HG03045 (cell line): ENCODE measurements at regions not wholly inside any gene's neighbourhood (a gene's known extent, or its start where the extent isn't known, plus 50 kb on each side); places are given as distances from the start of the nearest gene placed in this dataset.

Experiments used
- ATAC-seq: cut with Tn5 transposase; IDR thresholded peaks from one replicate; pipeline ENCODE4 v1.9.1; 2021; ENCODE audit warnings: mild to moderate bottlenecking, moderate library complexity; ENCODE audit not compliant: unreplicated experiment

DNA sequence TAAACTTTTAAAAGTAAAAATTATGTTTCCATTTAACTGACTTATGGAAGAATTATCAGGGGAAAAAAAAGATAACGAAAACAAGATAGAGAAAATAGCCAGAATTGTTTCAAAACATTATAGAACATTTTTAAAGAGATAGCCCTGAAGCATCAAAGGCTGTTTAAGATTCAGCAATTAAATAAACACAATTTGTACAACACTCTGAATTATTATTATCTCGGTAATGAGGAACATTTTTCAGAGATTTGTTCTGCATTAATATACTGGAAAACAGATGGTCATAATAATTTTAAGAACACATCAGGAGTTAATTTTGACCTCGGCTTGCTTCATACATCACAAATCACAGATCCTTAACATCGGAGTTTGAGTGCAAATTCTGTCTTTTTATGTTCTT is 643.8 kb downstream of the SORCS1 start:
- no peak for ATAC-seq

DNA sequence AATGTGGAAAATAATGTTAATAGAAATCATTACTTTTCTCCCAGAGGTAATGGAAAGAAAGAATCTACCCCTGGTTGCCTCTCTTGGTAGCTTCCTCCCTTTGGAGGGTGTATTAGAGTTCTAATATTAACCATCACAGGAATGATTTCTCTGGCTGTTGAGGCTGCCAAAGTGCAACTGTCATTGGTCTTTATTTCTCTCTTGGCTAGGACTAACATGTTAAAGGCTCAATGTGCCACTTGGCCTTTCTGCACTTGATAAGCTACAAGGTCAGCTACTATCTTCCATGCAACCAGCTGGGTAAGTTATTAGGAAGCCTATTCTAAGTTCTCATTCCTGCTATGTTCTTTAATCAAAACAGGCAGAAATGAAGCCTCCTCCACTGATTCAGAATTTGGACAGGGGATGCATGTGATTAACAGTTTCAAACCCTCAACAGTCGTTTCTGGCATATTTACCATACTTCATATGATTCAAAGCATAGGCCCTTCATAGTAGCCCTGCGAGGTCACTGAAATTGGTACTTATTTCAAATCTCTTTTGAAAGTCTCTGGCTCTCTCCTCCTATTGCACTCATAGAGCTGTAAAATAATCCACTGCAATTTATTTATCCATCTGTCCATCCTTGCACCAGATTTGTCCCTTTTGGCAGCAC is 645.0 kb downstream of the SORCS1 start:
- no peak for ATAC-seq

DNA sequence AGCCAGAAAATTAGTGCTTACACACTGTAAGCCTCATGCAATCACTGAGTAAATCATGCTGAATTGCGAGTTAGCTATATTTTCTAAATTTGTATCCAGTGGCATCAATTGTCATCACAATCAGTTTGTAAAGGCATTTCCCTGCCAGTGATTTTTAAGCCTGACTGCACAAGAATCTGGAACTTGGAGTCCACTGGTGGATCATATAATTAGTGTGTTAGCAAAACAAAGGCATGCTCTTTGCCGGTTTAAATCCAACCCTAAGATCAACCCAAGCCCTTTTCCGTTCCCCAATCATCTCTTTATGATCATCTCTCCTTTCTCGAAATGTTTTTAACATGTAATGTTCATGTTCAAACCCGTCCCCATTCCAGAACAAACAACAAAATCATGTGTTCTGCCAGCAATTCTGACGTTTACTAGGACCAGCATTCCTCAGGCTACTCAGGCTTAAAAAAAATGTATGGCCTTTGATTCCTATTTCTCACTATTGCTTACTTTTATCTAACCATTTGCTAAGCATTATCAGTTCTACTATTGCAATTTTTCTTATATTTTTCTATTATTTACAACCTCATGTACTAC is 649.2 kb downstream of the SORCS1 start:
- ATAC-seq = no peak

DNA sequence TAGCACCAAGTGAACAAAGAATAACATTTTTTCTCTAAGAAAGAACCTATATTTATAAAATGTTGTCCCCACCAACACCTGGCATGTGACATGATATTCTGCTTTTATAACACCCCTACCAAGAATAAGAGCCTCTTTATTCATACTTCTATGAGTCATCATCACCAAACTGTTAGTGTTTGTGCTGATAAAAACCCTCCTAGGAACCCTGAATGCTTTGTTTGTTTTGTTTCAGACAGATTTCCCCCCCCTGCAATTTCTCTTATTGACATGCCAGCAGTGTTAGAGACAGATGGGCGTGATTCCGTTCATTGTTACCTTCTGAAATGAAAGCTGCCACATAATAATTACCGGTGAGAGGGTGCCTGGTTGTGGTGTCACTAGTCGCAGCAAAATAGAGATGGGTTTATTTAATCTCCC is 651.1 kb downstream of the SORCS1 start:
- no peak for ATAC-seq

DNA sequence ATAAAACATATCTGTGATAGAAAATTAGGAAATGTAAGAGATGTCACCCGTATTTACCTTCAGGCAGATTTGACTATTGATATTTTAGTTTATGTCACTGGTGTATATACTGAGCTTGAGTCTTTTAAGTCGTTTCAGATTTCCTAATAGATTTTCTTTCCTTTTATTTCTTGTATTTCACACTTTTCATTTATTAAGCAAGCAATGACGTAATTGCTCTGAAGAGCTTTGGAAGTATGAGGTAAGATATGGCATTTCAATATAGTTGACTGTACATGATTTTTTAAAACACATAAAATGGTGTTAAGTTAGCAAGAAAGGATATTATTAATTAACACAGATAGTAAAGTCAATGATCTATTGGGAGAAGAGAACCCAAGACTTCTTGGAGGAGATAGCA is 652.6 kb downstream of the SORCS1 start:
- no peak for ATAC-seq

DNA sequence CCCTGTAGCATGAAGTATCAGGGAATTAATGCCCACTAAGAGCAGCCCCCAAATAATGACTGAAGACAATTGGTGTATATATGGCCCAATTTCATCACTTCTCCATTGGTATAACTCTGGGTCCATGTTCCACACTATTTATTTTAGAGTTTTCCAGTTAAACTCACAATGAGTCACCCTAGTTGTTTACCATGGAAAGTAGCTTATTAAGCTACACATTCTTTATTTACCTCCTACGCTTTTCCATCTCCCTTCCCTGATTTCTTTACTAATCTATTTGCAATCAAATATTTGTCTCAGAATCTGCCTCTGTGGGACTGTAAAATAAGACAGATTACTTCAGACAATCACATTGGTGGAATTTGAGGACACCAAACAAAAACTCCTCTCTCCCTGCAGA is 655.6 kb downstream of the SORCS1 start:
- ATAC-seq = no peak

DNA sequence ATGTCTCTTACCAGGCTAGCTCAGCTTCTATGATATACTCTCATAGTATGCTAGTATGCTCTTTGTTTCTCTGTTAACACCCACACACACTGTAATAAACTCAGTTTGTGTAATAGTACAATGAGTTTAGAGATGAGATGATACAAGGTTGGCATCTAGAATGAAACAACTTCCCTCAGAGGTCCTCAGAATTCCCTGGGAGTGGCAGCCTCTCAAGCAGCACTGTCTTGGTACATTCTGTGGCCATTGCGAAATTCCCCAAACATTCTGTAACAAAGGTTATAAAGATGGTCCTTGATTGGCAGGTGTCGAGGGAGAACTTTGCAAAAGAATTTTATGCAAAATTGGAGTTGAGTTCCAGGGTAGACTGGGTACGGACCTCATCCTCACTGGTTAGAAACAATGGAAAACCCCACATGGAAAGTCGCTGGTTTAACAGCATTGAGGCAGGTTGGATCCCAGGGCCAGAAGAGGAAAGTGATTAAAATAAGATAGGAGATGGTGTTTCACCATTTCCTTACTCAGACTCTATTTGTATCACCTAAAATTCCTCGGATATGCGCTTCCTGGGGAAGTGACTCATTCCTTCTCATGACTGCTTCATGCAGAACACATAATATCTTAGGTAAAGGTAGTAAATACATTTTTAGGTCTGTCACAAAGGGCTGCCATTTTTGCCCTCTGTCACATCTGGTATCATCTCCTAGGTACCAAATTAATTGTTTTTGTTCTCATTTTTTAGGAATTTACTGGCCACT is 657.8 kb downstream of the SORCS1 start:
- ATAC-seq = no peak

DNA sequence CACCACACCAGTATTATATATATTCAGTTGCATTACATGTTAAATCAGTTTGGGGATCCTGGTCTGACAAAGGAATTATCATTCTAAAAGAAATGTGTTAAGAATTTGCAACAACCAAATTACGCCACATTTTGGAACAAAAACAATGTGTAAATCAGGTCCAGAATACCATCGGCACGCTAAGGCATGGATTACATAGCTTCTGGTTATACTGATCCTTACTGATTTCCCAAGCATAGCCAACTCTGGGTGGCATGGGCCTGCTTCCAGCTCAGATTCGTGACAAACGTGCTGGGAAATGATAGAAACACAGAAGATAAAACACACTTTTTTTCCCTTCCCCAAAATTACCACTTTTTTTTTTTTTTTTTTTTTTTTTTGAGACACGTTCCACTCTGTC is 660.0 kb downstream of the SORCS1 start:
- no peak for ATAC-seq

DNA sequence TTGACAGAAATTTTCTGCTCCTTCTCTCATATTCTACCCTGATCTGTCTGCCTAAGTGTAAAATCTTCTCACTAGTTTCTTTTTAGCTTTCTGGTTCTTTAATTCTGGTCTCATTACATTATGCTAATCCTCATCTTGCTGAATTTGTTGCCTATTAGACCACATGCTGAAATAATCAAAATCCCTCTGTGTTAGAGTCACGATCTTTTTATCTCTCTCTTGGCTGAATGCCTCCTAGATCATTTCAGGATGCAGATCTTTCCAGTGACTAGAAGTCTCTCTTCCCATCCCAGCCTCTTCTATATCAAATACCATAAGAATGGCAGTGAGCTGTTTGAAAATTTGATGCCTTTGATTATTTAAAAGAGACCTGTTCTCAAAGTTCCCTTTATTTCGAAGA is 661.9 kb downstream of the SORCS1 start:
- ATAC-seq = no peak

DNA sequence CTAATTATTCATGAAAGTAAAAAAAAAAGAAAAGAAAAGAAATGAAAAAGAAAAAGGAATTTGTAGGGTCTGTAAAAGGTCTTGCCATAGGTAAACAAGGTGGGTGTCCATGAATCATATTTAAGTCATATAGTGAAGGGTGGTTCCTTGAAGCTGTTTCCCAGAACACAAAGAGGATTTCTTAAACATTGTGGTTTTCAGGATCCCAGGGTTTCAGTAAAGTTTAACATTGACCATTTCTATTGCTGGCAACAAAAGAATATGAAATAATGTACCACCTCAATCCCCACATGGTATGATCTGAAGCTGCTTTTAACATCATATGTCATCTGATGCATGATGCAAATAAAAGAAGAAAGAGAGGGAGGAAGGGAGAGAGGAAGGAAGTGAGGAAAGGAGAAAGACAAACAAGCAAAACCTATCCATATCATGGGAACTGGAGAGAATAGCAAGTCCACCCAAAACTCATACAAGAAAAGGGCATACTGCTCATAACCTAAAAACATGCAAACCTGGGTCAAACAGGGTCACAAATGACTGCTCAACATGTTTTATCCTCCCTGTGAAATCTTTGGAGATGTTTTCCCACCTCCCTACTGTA is 663.5 kb downstream of the SORCS1 start:
- no peak for ATAC-seq

DNA sequence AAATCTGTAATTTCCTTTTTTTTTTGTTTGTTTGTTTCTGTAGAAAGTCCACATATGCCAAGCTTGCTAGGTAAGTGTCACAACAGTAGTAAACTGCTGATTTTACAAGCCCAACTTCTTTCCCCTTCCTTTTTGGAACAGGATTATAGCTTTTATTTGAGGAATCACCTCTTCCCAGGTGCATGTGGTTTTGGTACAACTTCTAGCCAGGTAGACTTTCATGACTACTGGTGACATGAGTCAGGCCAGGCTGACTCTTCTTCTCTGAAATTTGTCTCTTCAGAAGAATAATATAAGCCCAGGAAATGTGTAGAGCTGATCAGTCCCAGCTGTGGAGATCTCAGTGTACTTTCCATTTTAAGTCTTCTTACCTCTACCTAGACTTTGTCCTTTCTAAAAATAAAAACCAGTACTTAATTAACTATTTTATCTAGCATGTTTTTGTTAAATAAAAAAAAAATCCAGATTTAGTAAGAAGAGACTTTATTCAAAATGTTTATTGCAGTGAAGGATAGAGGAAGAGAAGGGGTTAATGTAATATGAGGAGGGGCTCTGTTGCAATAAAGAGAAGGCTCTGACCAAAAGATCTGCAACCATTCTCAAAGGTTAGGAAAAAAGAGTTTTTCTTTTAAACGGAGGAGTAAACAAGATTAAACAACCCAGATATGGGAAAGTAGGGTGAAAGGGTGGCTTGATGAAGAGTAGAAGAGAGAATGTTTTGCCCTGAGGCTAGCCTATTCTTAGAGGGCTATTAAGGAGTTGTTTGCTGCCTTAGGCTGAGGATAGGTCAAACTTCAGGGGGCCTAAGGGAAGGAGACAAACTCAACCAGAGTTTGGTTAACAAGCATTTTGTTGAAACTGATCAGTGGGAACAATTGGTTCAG is 664.2 kb downstream of the SORCS1 start:
- ATAC-seq = no peak

DNA sequence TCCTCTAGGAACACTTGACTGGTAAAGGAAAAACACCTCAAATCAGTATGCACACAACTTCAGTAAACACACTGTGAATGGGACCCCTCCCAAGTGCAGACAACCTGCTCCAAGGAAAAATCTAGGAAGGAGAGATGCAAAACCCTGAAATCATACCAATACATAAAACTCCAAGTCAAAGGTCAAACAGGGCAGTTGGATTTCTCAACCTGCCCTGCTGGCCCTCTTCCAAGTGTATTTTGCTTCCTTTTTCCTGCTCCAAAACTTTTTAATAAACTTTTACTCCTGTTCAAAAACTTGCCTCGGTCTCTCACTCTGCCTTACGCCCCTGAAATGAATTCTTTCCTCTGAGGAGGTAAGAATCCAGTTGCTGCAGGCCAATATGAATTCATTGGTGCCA is 665.1 kb downstream of the SORCS1 start:
- no peak for ATAC-seq

DNA sequence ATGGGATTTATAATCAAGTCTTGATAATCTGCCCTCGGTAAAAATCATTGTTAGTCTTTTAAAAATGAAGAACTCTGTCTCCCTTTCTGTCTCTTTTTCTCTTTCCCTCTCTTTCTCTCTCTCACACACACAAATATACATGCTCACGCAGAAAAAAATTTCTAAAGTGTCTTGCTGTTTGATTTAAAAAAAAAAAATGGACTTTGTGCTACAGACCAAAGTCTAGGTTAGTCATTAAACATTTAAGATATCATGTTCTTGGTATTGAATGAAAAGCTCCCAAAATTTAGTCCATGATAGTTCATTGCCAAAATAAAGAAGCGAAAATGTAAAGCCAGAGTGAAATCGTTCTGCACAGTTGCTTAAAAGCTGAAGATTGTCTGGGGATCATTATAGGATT is 665.8 kb downstream of the SORCS1 start:
- no peak for ATAC-seq

DNA sequence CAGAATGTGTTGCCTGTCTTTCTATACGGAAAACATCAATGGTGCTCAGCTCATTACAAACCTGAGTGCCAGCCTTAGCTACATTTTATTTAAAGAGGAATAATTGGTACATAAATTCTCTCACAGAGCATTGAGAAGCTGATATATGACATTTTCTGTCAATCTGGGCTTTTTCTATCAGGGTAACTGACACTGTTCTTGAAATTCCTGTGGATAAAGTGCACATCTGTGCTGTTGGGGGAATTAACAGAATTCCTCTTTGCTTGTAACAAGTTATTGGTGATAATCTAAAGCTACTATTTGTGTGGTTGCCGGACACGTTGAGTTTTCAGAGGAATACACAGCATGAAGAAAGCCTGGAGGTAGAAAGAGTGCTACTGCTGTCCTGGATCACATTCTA is 668.6 kb downstream of the SORCS1 start:
- ATAC-seq = no peak

DNA sequence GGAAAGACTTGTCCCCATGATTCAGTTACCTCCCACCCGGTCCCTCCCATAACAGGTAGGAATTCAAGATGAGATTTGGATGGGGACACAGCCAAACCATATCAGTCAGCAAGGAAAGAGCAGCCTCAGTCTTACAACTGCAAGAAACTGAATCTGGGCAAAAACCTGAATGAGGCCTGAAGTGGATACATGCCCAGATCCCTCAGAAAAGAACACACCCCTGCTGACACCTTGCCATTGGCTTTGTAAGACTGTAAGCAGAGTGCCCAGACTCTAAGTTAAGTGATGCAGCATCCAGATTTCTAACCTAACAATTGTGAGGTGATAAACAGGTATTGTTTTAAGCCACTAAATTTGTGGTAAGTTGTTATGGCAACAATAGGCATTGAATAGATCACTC is 670.8 kb downstream of the SORCS1 start:
- ATAC-seq = no peak

DNA sequence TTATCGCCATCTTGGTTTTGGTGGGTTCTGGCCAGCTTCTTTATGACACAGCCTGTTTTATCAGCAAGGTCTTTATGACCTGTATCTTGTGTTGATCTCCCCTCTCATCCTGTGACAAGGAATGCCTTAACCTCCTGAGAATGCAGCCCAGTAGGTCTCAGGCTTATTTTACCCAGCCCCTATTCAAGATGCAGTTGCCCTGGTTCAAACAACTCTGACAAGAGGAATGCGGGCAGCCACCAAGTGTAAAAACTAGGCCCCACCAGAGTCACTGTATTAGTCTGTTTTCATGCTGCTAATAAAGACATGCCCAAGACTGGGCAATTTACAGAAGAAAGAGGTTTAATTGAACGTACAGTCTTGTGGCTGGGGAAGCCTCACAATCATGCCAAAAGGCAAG is 671.3 kb downstream of the SORCS1 start:
- no peak for ATAC-seq

DNA sequence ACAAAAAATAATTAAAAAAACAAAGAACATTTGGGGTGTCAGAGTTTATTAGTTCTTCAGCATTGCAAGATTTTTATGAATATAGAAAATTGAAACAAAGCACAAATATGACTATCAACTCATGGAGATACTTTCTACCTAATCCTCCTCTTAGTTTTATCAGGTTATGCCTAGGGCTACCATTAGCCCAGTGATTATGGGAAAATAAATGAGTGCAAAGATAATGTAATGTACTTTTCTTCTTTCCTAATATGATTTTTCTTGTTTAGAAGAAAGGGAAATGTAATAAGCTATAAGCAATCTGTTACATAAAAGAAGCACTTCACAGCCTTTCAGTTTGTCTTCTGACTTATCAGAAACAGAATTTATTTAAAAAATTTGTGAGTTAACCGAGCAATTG is 676.8 kb downstream of the SORCS1 start:
- ATAC-seq = no peak

DNA sequence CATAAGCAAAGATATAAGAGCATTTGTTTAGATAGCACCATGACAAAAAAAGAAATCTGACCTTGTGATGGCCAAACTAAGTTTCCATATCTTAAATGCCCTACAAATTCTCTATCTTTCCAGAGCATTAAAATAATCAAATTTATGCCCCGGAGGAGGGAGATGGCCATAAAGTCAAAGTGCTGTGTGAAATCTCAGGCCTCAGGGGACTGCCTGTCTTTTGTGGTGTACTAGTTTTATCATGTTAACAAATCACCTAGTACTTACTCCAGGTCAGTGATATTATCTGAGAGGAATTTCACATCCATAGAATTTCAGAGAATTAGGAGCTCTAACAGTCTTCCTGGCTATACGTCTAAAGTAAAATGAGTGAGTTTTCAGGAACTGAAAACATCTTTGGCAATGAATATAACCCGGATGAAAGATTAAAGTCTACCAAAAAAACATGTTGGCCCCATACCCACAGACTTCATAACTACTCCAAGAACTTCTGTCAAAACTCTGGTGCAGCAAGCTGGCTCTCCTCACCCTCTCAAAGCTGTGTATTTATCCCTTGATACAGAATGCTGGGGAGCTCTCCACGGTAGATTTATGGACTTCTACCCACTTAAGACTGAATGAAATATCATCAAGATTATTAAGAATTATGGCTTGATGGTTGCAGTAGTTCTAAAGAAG is 682.8 kb downstream of the SORCS1 start:
- ATAC-seq = no peak

DNA sequence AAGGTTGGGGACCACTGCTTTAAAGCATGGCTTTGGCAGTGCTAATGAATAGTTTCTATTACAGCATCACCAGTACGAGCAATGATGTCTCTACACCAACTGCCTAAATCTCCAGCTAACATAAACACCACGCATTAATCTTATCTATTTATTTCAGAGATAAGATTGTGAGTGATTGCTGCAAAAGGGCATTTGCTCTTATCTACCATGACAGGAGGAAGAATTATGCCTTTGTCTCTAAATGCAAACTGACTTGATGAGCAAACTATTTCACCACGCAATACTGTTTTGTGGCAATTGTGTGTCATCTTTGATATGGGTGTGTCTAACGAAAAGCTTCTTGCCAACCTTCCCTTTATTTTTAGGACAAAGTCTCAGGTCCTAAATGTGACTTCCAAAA is 684.9 kb downstream of the SORCS1 start:
- no peak for ATAC-seq

DNA sequence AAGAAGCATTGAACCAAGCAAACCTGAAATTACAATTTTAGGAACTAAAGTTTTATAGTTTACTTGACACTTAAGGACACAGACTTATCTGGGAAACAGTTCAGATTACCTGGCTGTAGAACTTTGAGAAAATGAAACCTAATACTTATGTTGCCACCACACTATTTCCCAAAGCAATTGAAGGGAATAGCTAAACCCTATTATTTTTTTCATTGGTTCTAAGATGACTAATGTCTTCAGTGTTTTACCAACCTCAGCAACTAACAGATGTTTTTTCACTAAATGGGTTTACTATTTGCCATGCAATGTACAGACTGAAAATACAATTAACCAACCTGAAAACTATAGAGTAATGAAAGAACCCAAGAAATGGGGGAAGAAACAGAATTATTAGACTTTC is 689.6 kb downstream of the SORCS1 start:
- ATAC-seq = no peak
